ENCODE measurements at regions not wholly inside any gene's neighbourhood (a gene's known extent, or its start where the extent isn't known, plus 50 kb on each side); places are given as distances from the start of the nearest gene placed in this dataset.

DNA sequence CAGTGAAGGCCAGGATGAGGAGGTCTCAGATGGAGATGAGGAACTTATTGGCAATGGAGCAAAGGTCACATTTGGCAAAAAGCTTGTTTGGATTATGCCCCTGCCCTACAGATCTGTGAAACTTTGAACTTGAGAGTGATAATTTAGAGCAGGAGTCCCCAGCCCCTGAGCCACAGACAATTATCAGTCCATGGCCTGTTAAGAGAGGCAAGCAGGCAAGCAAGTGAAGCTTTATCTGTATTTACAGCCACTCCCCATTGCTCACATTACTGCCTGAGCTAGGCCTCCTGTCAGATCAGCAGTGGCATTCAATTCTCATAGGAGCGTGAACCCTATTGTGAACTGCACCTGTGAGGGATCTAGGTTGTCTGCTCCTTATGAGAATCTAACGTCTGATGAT is 1076.9 kb upstream of the TENM4 start:
- no peak overlapping the region for H3K4me2 ChIP-seq (ENCODE audit: low read depth, low read length)
- H3K56ac ChIP-seq (ENCODE audit: extremely low read depth, insufficient read depth, low read length) = no peak overlapping the region
- H2AK9ac ChIP-seq (replicated peaks; ENCODE audit: low read depth, low read length, poor library complexity) = no peak overlapping the region
- no peak overlapping the region for H3K27ac ChIP-seq (ENCODE audit: insufficient read depth, low read length)
- no CpG with 5 or more reads among the region's 2 CpGs for WGBS, 2 experiments (ENCODE audit: extremely low coverage in 2 of 2, insufficient read length in 1 of 2)
- H3K9me1 ChIP-seq (ENCODE audit: insufficient read depth, low read length) = no peaks in the 10 kb centered on the region
- H3K79me1 ChIP-seq (ENCODE audit: low read depth in 1 of 2, low read length in 2 of 2) = no peaks in the 10 kb centered on the region
- H3K4me3 ChIP-seq (ENCODE audit: insufficient read depth, low read depth, low read length) = no peak overlapping the region
- intact Hi-C loops (cut with micrococcal nuclease) = no loop called here
- no peak for TF ChIP-seq FOS (IDR thresholded peaks at IDR 0.05; ENCODE audit: low read depth, low read length)
- TF ChIP-seq, protein P1, sequence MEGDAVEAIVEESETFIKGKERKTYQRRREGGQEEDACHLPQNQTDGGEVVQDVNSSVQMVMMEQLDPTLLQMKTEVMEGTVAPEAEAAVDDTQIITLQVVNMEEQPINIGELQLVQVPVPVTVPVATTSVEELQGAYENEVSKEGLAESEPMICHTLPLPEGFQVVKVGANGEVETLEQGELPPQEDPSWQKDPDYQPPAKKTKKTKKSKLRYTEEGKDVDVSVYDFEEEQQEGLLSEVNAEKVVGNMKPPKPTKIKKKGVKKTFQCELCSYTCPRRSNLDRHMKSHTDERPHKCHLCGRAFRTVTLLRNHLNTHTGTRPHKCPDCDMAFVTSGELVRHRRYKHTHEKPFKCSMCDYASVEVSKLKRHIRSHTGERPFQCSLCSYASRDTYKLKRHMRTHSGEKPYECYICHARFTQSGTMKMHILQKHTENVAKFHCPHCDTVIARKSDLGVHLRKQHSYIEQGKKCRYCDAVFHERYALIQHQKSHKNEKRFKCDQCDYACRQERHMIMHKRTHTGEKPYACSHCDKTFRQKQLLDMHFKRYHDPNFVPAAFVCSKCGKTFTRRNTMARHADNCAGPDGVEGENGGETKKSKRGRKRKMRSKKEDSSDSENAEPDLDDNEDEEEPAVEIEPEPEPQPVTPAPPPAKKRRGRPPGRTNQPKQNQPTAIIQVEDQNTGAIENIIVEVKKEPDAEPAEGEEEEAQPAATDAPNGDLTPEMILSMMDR (conservative IDR thresholded peaks at IDR 0.05; ENCODE audit: low read depth, low read length) = no peak
- no peak for TF ChIP-seq RAD21 (IDR thresholded peaks at IDR 0.05; ENCODE audit: low read length)
- no peak for TF ChIP-seq POLR2A (IDR thresholded peaks at IDR 0.05; ENCODE audit: low read depth, low read length)
- TF ChIP-seq, protein P2, sequence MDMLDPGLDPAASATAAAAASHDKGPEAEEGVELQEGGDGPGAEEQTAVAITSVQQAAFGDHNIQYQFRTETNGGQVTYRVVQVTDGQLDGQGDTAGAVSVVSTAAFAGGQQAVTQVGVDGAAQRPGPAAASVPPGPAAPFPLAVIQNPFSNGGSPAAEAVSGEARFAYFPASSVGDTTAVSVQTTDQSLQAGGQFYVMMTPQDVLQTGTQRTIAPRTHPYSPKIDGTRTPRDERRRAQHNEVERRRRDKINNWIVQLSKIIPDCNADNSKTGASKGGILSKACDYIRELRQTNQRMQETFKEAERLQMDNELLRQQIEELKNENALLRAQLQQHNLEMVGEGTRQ (IDR thresholded peaks at IDR 0.05; ENCODE audit: low read depth, low read length) = no peak
- no peak for TF ChIP-seq CEBPB (IDR thresholded peaks at IDR 0.05; ENCODE audit: low read depth, low read length)
- no peak for TF ChIP-seq CHD1 (IDR thresholded peaks at IDR 0.05; ENCODE audit: low read depth, low read length)
- TF ChIP-seq, protein P3, sequence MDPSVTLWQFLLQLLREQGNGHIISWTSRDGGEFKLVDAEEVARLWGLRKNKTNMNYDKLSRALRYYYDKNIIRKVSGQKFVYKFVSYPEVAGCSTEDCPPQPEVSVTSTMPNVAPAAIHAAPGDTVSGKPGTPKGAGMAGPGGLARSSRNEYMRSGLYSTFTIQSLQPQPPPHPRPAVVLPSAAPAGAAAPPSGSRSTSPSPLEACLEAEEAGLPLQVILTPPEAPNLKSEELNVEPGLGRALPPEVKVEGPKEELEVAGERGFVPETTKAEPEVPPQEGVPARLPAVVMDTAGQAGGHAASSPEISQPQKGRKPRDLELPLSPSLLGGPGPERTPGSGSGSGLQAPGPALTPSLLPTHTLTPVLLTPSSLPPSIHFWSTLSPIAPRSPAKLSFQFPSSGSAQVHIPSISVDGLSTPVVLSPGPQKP (IDR thresholded peaks at IDR 0.05; ENCODE audit: borderline replicate concordance, low read depth, low read length) = no peak
- TF ChIP-seq RFX5 (IDR thresholded peaks at IDR 0.05; ENCODE audit: low read depth, low read length) = no peak
- no peak for TF ChIP-seq MXI1 (IDR thresholded peaks at IDR 0.05; ENCODE audit: borderline replicate concordance, low read depth, low read length)
- no peak overlapping the region for H2BK5ac ChIP-seq (ENCODE audit: low read depth, low read length, poor library complexity, severe bottlenecking)
- no peaks in the 10 kb centered on the region; the same call in 1 of the 2 replicates for H3K9me3 ChIP-seq (ENCODE audit: control insufficient read depth, insufficient read depth, low read length)
- H2BK15ac ChIP-seq (ENCODE audit: low read depth, low read length) = no peak overlapping the region
- DNase-seq = no peak
- ChIA-PET POLR2A (ENCODE audit: unreplicated experiment) (no interaction called here), CTCF (no interaction called here)
- BruUV-seq (replicated peaks) = no TSS peak
- no peak overlapping the region for H2BK120ac ChIP-seq (ENCODE audit: low read depth, low read length)
- in situ Hi-C loops (cut with MboI; ENCODE audit: low sequenced_read_pairs) = no loop called here
- no peak overlapping the region for H2AFZ ChIP-seq (replicated peaks; ENCODE audit: low read length, poor library complexity)
- H2BK20ac ChIP-seq (ENCODE audit: low read depth, low read length) = no peak overlapping the region
- H3K27me3 ChIP-seq (ENCODE audit: control insufficient read depth, insufficient read depth, low read length) = no peaks in the 10 kb centered on the region
- no peaks in the 10 kb centered on the region for H3K4me1 ChIP-seq (ENCODE audit: control insufficient read depth, insufficient read depth, low read length)
- no peak overlapping the region for H3K14ac ChIP-seq (replicated peaks; ENCODE audit: low read depth, low read length)
- ATAC-seq (ENCODE audit: low read depth) = no peak
- no peaks in the 10 kb centered on the region for H4K20me1 ChIP-seq (ENCODE audit: insufficient read depth, low read length)
- H3K36me3 ChIP-seq (ENCODE audit: control insufficient read depth, insufficient read depth, low read length) = no peaks in the 10 kb centered on the region
- H3K18ac ChIP-seq (ENCODE audit: low read depth, low read length) = no peak overlapping the region
- H4K5ac ChIP-seq (ENCODE audit: low read depth, low read length) = no peak overlapping the region
- no peak overlapping the region for H3K23ac ChIP-seq (ENCODE audit: low read depth, low read length)
- H4K91ac ChIP-seq (ENCODE audit: insufficient read depth, low read depth, low read length) = no peak overlapping the region
- H3K4ac ChIP-seq (ENCODE audit: low read depth, low read length) = no peak overlapping the region
- H3K9ac ChIP-seq (ENCODE audit: low read depth, low read length) = no peak overlapping the region
- dilution Hi-C loops (cut with HindIII; ENCODE audit: low sequenced_read_pairs, unreplicated experiment) = no loop called here
- no peak overlapping the region for H4K8ac ChIP-seq (ENCODE audit: low read depth in 2 of 2, low read length in 2 of 2)
- H2AK5ac ChIP-seq (ENCODE audit: low read depth, low read length) = no peak overlapping the region
